ENCODE measurements at regions not wholly inside any gene's neighbourhood (a gene's known extent, or its start where the extent isn't known, plus 50 kb on each side); places are given as distances from the start of the nearest gene placed in this dataset.
"Not testable (repeated sequence)": the region's sequence is repeated elsewhere in the genome, so short reads cannot be mapped to it uniquely, and the experiment has no call there.

- DNase-seq (ENCODE audit: low read depth), result no peak
Observed at GRCh38 chr2:109048163-109048562, 59.1 kb upstream of the EDAR start.

DNA sequence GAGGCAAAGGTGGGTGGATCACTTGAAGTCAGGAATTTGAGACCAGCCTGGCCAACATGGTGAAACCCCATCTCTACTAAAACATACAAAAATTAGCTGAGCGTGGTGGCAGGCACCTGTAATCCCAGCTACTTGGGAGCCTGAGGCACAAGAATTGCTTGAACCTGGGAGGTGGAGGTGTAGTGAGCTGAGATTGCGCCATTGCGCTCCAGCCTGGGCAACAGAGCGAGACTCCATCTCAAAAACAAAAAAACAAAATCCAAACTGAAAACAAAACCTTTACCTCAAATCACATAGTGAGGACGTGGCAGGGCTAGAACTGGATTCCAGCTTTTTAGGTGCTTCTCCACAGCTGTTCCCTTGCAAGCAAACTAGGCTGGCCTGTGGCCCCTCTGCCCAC is 58.5 kb upstream of the EDAR start:
- not testable (repeated sequence) for DNase-seq (ENCODE audit: low read depth)

GRCh38 chr2:109046925-109047508 is 58.0 kb upstream of the EDAR start:
- DNase-seq (ENCODE audit: low read depth), result no peak

DNA sequence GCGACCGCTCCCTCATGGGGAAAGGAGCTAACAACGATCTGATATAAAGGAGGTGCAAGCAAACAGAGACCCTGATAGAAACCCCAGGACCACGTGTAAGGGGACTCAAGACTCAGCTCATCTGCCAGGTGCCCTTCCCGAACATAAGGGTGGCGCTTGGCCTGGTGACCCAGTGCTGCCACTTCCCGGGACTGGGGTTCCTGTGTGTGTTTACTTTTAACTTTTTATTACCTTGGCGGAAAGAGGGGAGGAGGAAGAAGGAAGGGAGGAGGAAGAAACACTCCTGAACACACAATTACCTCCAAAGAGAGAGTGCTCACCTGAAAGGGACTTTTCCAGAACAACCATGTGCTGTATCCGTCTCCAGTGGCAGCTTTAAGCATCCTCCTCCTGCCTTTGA is 56.5 kb upstream of the EDAR start:
- DNase-seq (ENCODE audit: low read depth), result no peak

- no peak for DNase-seq (ENCODE audit: low read depth)
Observed at GRCh38 chr2:109038992-109039391, 50.0 kb upstream of the EDAR start.

Data from stimulated activated CD8-positive, alpha-beta memory T cell treated with anti-CD3 and anti-CD28 coated beads, Interleukin-4, amount 100 ng/mL, for 24 hours (primary cell).